PC-9 (cell line): ENCODE measurements at regions not wholly inside any gene's neighbourhood (a gene's known extent, or its start where the extent isn't known, plus 50 kb on each side); places are given as distances from the start of the nearest gene placed in this dataset.

Source experiments
- BruUV-seq: library from RNA; stranded (reverse); fragments of 400-500 nt; replicated peaks from 2 replicates; lab custom pipeline; 2021; lab: Mats Ljungman, UMichigan
- CTCF ChIA-PET: fragments of 300-600 bp; sonication (Branson Sonifier 250); formaldehyde crosslinking; loops from one replicate; lab custom pipeline; 2022; ENCODE audit warnings: antibody characterized with exemption; lab: Charles Lee
- POLR2A ChIA-PET: fragments of 300-600 bp; sonication (Branson Sonifier 250); formaldehyde crosslinking; loops from one replicate; lab custom pipeline; 2022; ENCODE audit warnings: antibody characterized with exemption; ENCODE audit not compliant: unreplicated experiment; lab: Charles Lee
- DNase-seq, 2 experiments: peaks; one replicate each; pipeline versions ENCODE4 v3.0.0 to v3.0.0-alpha.2; 2015 to 2022; ENCODE audit warnings: mixed read lengths in 1 of 2
- H2AFZ ChIP-seq: fragments of 200-600 bp; sonication (generic); 2 replicates; pipeline ENCODE4 v1.8.1; 2017; ENCODE audit warnings: antibody characterized with exemption
- H3F3A ChIP-seq: fragments of 200-600 bp; sonication (generic); 2 replicates; pipeline ENCODE4 v1.8.1; 2017; ENCODE audit warnings: antibody characterized with exemption, mild to moderate bottlenecking, low read depth; ENCODE audit not compliant: insufficient read depth
- H3K27ac ChIP-seq: fragments of 200-600 bp; sonication (generic); 2 replicates; pipeline ENCODE4 v1.6.1; 2016; ENCODE audit warnings: mixed run types
- H3K27me3 ChIP-seq: fragments of 200-600 bp; sonication (generic); 2 replicates; pipeline ENCODE4 v1.6.1; 2016; ENCODE audit warnings: low read depth, mixed run types; ENCODE audit not compliant: insufficient read depth
- H3K36me3 ChIP-seq: fragments of 200-600 bp; sonication (generic); 2 replicates; pipeline ENCODE4 v1.6.1; 2016; ENCODE audit warnings: low read depth, mixed run types
- H3K4me1 ChIP-seq: fragments of 200-600 bp; sonication (generic); replicated peaks from 2 replicates; pipeline ENCODE4 v1.6.1; 2016; ENCODE audit warnings: mixed run types; ENCODE audit not compliant: insufficient read depth
- H3K4me2 ChIP-seq: fragments of 200-600 bp; sonication (generic); 2 replicates; pipeline ENCODE4 v1.6.1; 2017; ENCODE audit warnings: mixed run types
- H3K4me3 ChIP-seq: fragments of 200-600 bp; sonication (generic); 2 replicates; pipeline ENCODE4 v1.6.1; 2016; ENCODE audit warnings: mixed run types
- H3K79me2 ChIP-seq: fragments of 200-600 bp; sonication (generic); 2 replicates; pipeline ENCODE4 v1.6.1; 2017; ENCODE audit warnings: low read depth, mixed run types
- H3K9me2 ChIP-seq: fragments of 200-600 bp; sonication (generic); 2 replicates; pipeline ENCODE4 v1.8.1; 2017; ENCODE audit warnings: mild to moderate bottlenecking; ENCODE audit not compliant: insufficient read depth
- H3K9me3 ChIP-seq: fragments of 200-600 bp; sonication (generic); 2 replicates; pipeline ENCODE4 v1.8.1; 2016; ENCODE audit warnings: low read depth; ENCODE audit not compliant: insufficient read depth
- H4K20me1 ChIP-seq: fragments of 200-600 bp; sonication (generic); 2 replicates; pipeline ENCODE4 v1.8.1; 2017; ENCODE audit not compliant: insufficient read depth
- EZH2 ChIP-seq: fragments of 200-600 bp; sonication (generic); IDR thresholded peaks from 2 replicates; pipeline ENCODE4 v1.8.0; 2017; ENCODE audit warnings: antibody characterized with exemption, low read depth
- intact Hi-C: fragments of 100-400 bp; cut with micrococcal nuclease; formaldehyde crosslinking; loops from one replicate; pipeline ENCODE4 v1.10.0; 2022; ENCODE audit not compliant: unreplicated experiment
- TF ChIP-seq, protein P1 (sequence below): fragments of 200-600 bp; sonication (generic); conservative IDR thresholded peaks from 2 replicates; pipeline ENCODE4 v1.6.1; 2017; ENCODE audit warnings: mixed run types, antibody characterized with exemption, mild to moderate bottlenecking, moderate library complexity

DNA sequence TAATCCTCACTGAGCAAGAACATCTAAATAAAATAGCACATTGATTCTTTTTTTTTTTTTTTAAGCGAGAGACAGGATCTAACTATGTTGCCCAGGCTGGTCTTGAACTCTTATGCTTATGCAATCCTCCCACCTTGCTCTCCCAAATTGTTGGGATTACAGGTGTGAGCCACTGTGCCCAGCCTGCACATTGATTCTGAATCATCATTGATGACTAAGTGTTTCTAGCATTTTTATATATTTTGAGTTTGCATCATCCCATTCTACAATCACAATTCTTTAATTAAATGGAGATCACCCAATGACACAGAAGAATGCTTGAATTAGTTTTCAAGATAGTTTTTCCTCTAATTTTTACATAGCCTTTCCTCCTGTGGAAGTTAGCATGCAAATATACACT is 354.1 kb downstream of the KLF5 start:
- POLR2A ChIA-PET = no interaction called here
- no peak overlapping the region for H2AFZ ChIP-seq
- peak in 1 of 2 experiments; percentile 51 for DNase-seq

DNA sequence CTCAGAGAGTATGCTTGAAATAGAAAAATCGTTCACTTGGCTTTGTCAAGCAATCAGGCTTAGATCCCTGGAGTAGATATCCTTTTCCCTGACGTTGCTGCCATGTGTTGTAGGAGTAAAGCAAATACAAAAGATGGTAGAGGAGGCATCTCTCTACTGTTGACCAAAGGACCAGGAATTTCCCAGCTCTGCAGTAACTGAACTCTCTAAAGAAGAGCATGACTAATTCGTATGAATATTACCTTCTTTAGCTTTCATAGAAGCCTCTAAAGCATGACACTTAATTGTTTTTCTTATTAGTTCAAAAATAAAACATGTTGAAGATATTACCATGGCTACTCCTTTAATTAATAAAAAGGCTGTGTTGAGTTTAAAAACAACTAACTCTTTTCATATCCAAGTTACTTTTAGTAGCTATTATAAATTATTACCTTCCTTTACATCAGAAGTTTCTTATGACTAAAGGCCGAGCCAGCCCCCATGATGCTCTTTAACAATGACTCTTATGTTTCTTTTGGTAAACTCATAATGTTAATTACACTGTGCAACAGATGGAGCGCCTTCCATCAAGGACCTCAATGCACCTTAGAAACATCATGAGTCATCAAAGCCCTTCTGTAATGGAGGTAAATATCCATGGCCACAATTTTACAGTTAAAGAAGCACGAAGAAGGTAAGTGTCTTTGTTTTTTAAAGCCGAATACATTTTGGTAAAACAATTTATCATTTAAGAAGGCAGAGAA is 352.4 kb downstream of the KLF5 start:
- Histone ChIP-seq H4K20me1 (no peaks in the 10 kb centered on the region), H3K4me3 (no peak overlapping the region), H3K27ac (no peak overlapping the region), H3K79me2 (no peaks in the 10 kb centered on the region), H2AFZ (no peak overlapping the region), H3K4me1 (no peaks in the 10 kb centered on the region), H3K36me3 (no peaks in the 10 kb centered on the region), H3K9me2 (no peaks in the 10 kb centered on the region), H3K27me3 (no peaks in the 10 kb centered on the region), H3K9me3 (peaks cover 10% of the 10 kb centered on the region; the same call in 1 of the 2 replicates), H3F3A (no peaks in the 10 kb centered on the region), H3K4me2 (no peak overlapping the region)
- no peak for DNase-seq
- BruUV-seq = no TSS peak
- ChIA-PET CTCF (no interaction called here), POLR2A (interaction anchor here (0.7 kb wide), 1 partner anchor 426 kb away, joined by 13 read pairs; no protein-coding TSS in a partner anchor)
- intact Hi-C loops = no loop called here
- no peak for TF ChIP-seq EZH2
- TF ChIP-seq, protein P1, sequence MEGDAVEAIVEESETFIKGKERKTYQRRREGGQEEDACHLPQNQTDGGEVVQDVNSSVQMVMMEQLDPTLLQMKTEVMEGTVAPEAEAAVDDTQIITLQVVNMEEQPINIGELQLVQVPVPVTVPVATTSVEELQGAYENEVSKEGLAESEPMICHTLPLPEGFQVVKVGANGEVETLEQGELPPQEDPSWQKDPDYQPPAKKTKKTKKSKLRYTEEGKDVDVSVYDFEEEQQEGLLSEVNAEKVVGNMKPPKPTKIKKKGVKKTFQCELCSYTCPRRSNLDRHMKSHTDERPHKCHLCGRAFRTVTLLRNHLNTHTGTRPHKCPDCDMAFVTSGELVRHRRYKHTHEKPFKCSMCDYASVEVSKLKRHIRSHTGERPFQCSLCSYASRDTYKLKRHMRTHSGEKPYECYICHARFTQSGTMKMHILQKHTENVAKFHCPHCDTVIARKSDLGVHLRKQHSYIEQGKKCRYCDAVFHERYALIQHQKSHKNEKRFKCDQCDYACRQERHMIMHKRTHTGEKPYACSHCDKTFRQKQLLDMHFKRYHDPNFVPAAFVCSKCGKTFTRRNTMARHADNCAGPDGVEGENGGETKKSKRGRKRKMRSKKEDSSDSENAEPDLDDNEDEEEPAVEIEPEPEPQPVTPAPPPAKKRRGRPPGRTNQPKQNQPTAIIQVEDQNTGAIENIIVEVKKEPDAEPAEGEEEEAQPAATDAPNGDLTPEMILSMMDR = no peak

More for the DNA sequence above, 354.1 kb downstream of the KLF5 start:
- H3K4me2 ChIP-seq = no peak overlapping the region
- TF ChIP-seq, protein P1 = no peak
- TF ChIP-seq EZH2 = no peak
- intact Hi-C loops = no loop called here
- no peaks in the 10 kb centered on the region for H3K79me2 ChIP-seq
- no peaks in the 10 kb centered on the region for H3K9me2 ChIP-seq
- H3F3A ChIP-seq = peaks cover 5% of the 10 kb centered on the region; the same call in 1 of the 2 replicates
- peaks cover 6% of the 10 kb centered on the region; the same call in 1 of the 2 replicates for H3K9me3 ChIP-seq
- H3K4me1 ChIP-seq = no peaks in the 10 kb centered on the region
- H3K27me3 ChIP-seq = no peaks in the 10 kb centered on the region
- H4K20me1 ChIP-seq = no peaks in the 10 kb centered on the region
- peak overlapping the region; percentile 45 for H3K27ac ChIP-seq
- H3K36me3 ChIP-seq = no peaks in the 10 kb centered on the region
- CTCF ChIA-PET = no interaction called here
- BruUV-seq = no TSS peak
- H3K4me3 ChIP-seq = no peak overlapping the region

DNA sequence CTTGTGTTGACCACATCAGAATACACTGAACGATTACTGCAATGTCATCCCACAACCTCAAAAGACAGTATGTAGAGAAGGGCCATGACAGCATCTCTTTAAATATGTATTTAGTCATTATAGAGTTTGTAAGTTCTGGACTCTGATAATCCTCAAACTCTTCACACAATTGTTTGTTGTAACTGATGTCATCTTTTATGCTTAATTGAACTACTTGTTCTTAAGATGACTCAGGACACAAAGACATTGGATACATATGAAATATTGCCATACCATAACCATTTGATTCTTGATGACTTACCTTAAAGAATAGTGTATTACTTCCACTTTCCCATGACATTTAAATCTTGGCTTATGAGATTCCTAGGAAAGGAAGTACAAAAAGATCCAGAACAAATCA is 347.6 kb downstream of the KLF5 start:
- no peak for TF ChIP-seq EZH2
- TF ChIP-seq, protein P1 = no peak
- H3K4me3 ChIP-seq = no peak overlapping the region
- DNase-seq = no peak
- H3K36me3 ChIP-seq = no peaks in the 10 kb centered on the region
- no peak overlapping the region for H3K27ac ChIP-seq
- no peak overlapping the region for H2AFZ ChIP-seq
- peaks cover 4% of the 10 kb centered on the region; the same call in 1 of the 2 replicates for H3K9me3 ChIP-seq
- H3F3A ChIP-seq = no peaks in the 10 kb centered on the region
- ChIA-PET POLR2A (no interaction called here), CTCF (no interaction called here)
- H3K27me3 ChIP-seq = no peaks in the 10 kb centered on the region
- peaks cover 8% of the 10 kb centered on the region; the same call in 1 of the 2 replicates for H3K4me1 ChIP-seq
- no peak overlapping the region; the same call in 1 of the 2 replicates for H3K4me2 ChIP-seq
- no peaks in the 10 kb centered on the region for H3K9me2 ChIP-seq
- intact Hi-C loops = no loop called here
- H4K20me1 ChIP-seq = no peaks in the 10 kb centered on the region
- no peaks in the 10 kb centered on the region for H3K79me2 ChIP-seq
- BruUV-seq = no TSS peak
